Activated B cell treated with CpG ODN at 0.5 μM for 24 hours (primary cell): ENCODE measurements at regions not wholly inside any gene's neighbourhood (a gene's known extent, or its start where the extent isn't known, plus 50 kb on each side); places are given as distances from the start of the nearest gene placed in this dataset.

Experiments
- ATAC-seq: fragments of 200-7000 bp; cut with Tn5 transposase; one replicate; pipeline ENCODE4 v1.10.0; 2021; ENCODE audit warnings: low read depth, mild to moderate bottlenecking, moderate library complexity
- CTCF ChIA-PET: fragments of 350-600 bp; sonication (Branson Sonifier 250); formaldehyde crosslinking; loops from one replicate; lab custom pipeline; 2021; ENCODE audit warnings: antibody characterized with exemption; lab: Charles Lee
- POLR2A ChIA-PET: fragments of 350-600 bp; sonication (Branson Sonifier 250); formaldehyde crosslinking; loops from one replicate; lab custom pipeline; 2021; ENCODE audit warnings: antibody characterized with exemption; lab: Charles Lee
- DNase-seq: peaks from one replicate; pipeline ENCODE4 v3.0.0; 2022
- H3K27ac Mint-ChIP-seq: one replicate; pipeline ENCODE4 v1.8.0; 2020; ENCODE audit warnings: mixed read lengths
- H3K27me3 Mint-ChIP-seq: one replicate; pipeline ENCODE4 v1.8.0; 2021; ENCODE audit warnings: mixed read lengths
- H3K36me3 Mint-ChIP-seq: one replicate; pipeline ENCODE4 v1.8.0; 2021; ENCODE audit warnings: low read depth, mixed read lengths
- H3K4me1 Mint-ChIP-seq: one replicate; pipeline ENCODE4 v1.8.0; 2021; ENCODE audit warnings: mixed read lengths
- H3K4me3 Mint-ChIP-seq: one replicate; pipeline ENCODE4 v1.8.0; 2020; ENCODE audit warnings: mild to moderate bottlenecking, mixed read lengths
- H3K9me3 Mint-ChIP-seq: one replicate; pipeline ENCODE4 v1.8.0; 2020; ENCODE audit warnings: mixed read lengths
- intact Hi-C: fragments of 100-400 bp; cut with micrococcal nuclease; formaldehyde crosslinking; loops from one replicate; pipeline ENCODE4 v1.15.1; 2024
- TF ChIP-seq, protein P1 (sequence below): fragments of 200-600 bp; IDR thresholded peaks from one replicate; pipeline ENCODE4 v1.8.0; 2022; ENCODE audit warnings: antibody characterized with exemption, mild to moderate bottlenecking

DNA sequence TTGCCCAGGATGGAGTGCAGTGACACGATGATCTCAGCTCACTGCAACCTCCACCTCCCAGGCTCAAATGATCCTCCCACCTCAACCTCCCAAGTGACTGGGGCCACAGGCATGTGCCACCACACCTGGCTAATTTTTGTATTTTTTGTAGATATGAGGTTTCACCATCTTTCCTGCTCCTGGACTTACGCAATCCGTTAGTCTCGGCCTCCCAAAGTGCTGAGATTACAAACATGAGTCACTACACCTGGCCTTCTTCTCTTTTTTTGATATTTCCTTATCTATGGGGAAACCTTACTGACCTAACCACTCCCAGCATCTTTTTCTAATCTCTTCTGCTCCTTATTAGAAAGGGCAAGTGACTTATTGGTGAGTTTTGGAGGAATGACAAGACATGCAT is 121.7 kb upstream of the CHORDC1 start:
- Mint-ChIP-seq H3K4me3 (no peak overlapping the region), H3K27me3 (no peaks in the 10 kb centered on the region), H3K27ac (no peak overlapping the region), H3K4me1 (no peaks in the 10 kb centered on the region), H3K9me3 (no peaks in the 10 kb centered on the region), H3K36me3 (no peaks in the 10 kb centered on the region)
- ChIA-PET POLR2A (no interaction called here), CTCF (no interaction called here)
- TF ChIP-seq, protein P1, sequence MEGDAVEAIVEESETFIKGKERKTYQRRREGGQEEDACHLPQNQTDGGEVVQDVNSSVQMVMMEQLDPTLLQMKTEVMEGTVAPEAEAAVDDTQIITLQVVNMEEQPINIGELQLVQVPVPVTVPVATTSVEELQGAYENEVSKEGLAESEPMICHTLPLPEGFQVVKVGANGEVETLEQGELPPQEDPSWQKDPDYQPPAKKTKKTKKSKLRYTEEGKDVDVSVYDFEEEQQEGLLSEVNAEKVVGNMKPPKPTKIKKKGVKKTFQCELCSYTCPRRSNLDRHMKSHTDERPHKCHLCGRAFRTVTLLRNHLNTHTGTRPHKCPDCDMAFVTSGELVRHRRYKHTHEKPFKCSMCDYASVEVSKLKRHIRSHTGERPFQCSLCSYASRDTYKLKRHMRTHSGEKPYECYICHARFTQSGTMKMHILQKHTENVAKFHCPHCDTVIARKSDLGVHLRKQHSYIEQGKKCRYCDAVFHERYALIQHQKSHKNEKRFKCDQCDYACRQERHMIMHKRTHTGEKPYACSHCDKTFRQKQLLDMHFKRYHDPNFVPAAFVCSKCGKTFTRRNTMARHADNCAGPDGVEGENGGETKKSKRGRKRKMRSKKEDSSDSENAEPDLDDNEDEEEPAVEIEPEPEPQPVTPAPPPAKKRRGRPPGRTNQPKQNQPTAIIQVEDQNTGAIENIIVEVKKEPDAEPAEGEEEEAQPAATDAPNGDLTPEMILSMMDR: no peak
- DNase-seq (no peak), ATAC-seq (no peak)
- intact Hi-C loops: no loop called here

DNA sequence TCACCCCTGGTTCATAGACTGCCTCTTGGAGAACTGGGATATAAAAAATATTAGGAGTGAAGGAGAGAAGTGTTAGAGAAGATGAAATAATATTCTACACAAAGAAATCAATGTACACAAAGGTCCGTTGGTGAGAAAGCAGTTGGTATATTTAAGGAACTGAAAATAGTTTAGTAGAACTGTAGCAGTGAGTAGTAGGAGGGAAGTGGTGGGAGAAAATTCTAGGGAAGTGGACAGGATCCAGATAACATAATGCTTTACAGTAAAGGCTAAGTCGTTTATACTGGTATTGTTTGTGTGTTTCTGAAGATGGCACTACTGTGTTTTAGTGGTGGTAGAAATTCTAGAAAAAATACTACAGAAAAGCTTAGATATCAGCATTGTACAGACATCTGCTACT is 120.8 kb upstream of the CHORDC1 start:
- intact Hi-C loops: no loop called here
- TF ChIP-seq, protein P1: no peak
- H3K4me1 Mint-ChIP-seq: no peaks in the 10 kb centered on the region
- H3K36me3 Mint-ChIP-seq: no peaks in the 10 kb centered on the region
- H3K9me3 Mint-ChIP-seq: no peaks in the 10 kb centered on the region
- no peak overlapping the region for H3K27ac Mint-ChIP-seq
- DNase-seq (no peak), ATAC-seq (no peak)
- CTCF ChIA-PET: no interaction called here
- no peaks in the 10 kb centered on the region for H3K27me3 Mint-ChIP-seq
- no peak overlapping the region for H3K4me3 Mint-ChIP-seq
- POLR2A ChIA-PET: no interaction called here

DNA sequence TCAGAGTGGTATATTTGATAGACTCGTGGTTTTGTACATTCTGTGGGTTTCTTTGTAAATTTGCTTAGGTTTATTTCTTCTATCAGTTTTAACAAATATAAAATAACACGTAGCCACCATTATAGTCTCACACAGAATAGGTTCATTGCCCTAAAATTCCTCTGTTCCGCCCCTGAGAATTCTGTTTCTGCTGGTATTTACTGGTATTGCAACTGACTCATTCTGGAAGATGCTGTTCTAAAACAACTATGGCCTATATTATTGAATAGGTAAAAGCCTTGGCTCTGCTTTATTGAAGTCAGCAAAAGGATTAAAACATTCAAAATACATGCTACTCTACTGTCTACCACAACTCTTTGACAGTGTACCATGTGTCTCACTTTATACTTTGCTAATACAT is 119.1 kb upstream of the CHORDC1 start:
- ChIA-PET POLR2A (no interaction called here), CTCF (no interaction called here)
- ATAC-seq (no peak), DNase-seq (no peak)
- H3K4me1 Mint-ChIP-seq: no peaks in the 10 kb centered on the region
- H3K36me3 Mint-ChIP-seq: no peaks in the 10 kb centered on the region
- H3K27me3 Mint-ChIP-seq: no peaks in the 10 kb centered on the region
- intact Hi-C loops: no loop called here
- TF ChIP-seq, protein P1: no peak
- H3K9me3 Mint-ChIP-seq: no peaks in the 10 kb centered on the region
- no peak overlapping the region for H3K4me3 Mint-ChIP-seq
- H3K27ac Mint-ChIP-seq: no peak overlapping the region

DNA sequence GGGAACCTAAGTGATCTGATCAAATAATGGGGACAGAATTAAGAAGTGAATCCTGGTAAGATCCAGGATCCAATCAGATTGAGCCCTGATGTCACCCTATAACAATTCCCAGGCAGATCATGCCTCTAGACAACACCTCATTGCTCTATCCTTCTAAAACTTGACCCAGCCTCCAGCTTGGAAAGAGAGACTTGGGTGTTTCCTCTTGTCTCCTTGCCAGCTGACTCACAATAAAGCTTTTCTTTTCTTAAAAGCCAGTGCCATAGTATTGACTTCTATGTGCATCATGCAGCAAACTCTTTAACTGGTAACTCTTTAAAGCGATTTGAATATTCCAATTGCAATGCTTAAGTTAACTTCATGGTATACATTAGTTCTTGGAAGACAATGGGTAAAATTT is 109.6 kb upstream of the CHORDC1 start:
- H3K4me3 Mint-ChIP-seq: no peak overlapping the region

DNA sequence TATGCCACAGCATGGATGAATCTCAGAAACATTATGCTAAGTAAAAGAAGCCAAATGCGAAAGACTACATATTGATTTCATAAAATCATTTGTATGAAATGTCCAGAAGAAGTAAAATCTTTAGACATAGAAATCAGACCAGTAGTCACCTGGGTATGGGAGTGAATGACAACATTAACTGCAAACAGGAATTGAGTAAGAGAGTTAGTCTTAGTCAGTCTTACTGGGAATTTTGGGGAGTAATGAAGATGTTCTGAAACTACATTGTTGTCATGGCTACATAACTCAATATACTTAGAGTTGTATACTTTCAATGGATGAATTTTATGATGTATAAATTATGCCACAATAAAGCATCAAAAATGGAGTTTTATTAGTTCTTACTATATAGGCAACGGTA is 107.8 kb upstream of the CHORDC1 start:
- no peak overlapping the region for H3K27ac Mint-ChIP-seq
- no peaks in the 10 kb centered on the region for H3K9me3 Mint-ChIP-seq
- ChIA-PET POLR2A (no interaction called here), CTCF (no interaction called here)
- ATAC-seq: no peak
- H3K4me3 Mint-ChIP-seq: no peak overlapping the region
- H3K36me3 Mint-ChIP-seq: no peaks in the 10 kb centered on the region
- TF ChIP-seq, protein P1: no peak
- no peaks in the 10 kb centered on the region for H3K4me1 Mint-ChIP-seq
- no peak for DNase-seq
- intact Hi-C loops: no loop called here
- no peaks in the 10 kb centered on the region for H3K27me3 Mint-ChIP-seq

More for the DNA sequence above, 109.6 kb upstream of the CHORDC1 start:
- TF ChIP-seq, protein P1: no peak
- intact Hi-C loops: no loop called here
- H3K27ac Mint-ChIP-seq: no peak overlapping the region
- no peaks in the 10 kb centered on the region for H3K9me3 Mint-ChIP-seq
- H3K27me3 Mint-ChIP-seq: no peaks in the 10 kb centered on the region
- no peaks in the 10 kb centered on the region for H3K36me3 Mint-ChIP-seq
- CTCF ChIA-PET: no interaction called here
- no peaks in the 10 kb centered on the region for H3K4me1 Mint-ChIP-seq
- DNase-seq (no peak), ATAC-seq (no peak)
- POLR2A ChIA-PET: interaction anchor here (0.6 kb wide), 1 partner anchor 978 kb away, joined by 6 read pairs; no protein-coding TSS in a partner anchor
